COLO829 (cell line): ENCODE measurements at regions not wholly inside any gene's neighbourhood (a gene's known extent, or its start where the extent isn't known, plus 50 kb on each side); places are given as distances from the start of the nearest gene placed in this dataset.

Experiments used
- DNase-seq: peaks from one replicate; pipeline ENCODE4 v3.0.0; 2012; ENCODE audit warnings: low spot score

- DNase-seq, result no peak
Measured at GRCh38 chr1:218582646-218583045, 237.5 kb downstream of the TGFB2 start.

GRCh38 chr1:218584418-218585155, 239.5 kb downstream of the TGFB2 start:
- no peak for DNase-seq

DNA sequence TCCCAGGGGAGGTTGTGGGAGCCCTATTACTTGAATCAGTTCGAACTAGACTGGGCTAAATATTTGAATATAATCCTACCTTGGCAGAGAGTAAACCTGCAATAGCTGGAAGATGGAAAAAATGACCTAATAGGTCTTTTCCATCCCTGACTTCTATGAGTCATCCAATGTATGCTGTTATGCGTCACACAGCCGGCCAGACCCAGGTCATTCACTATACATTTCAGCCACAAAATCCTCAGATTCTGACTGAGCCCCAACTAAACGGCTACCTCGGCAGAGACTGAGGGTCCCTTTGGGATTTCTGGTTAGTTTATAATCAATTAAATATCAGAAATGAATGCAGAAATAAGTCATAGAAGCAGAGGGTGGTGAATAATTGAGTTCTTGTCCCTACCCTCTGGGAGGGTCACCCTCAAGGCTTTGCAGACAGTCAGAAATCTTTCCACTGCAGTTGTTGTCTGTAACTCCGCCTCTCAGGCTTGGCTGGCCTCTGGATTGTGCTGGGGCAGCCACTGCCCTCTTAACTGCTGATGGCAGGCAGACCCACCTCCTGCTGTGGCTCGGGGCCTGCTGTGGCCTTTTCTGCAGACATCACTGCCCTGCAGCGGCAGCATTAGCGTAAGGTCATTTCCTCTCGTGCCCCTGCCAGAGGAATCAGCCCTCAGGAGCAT, 240.5 kb downstream of the TGFB2 start:
- DNase-seq, result peak; percentile 84

GRCh38 chr1:218587900-218588299, 242.8 kb downstream of the TGFB2 start:
- no peak for DNase-seq

DNA sequence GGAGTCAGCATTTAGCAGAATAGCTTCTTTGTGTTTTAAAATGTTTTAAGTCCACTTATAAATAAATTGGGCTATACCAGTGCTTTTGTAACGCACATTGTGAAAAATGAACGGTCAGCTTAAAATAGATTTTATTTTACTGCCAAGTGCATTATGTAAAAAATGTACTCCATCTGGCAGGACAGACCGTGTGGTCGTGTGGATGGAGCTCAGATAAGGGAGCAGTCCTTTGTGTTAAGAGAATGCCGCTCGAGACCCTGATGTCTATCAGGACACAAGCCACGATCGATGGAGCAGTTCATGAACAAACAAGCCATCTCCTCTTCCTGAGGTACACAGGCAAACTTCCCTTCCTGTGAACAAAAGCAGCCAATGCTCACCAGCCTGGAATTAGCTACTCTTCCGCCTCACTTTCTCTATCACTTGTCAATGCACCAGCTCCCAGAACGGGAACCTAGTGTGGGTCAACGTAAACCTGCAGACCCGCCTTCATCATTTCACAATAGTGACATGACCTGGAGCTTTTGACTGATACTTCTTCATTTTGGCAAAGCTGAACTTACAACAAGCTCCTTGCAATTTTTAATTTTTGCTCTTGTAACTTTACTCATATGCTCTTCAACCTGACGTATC, 243.5 kb downstream of the TGFB2 start:
- no peak for DNase-seq

DNA sequence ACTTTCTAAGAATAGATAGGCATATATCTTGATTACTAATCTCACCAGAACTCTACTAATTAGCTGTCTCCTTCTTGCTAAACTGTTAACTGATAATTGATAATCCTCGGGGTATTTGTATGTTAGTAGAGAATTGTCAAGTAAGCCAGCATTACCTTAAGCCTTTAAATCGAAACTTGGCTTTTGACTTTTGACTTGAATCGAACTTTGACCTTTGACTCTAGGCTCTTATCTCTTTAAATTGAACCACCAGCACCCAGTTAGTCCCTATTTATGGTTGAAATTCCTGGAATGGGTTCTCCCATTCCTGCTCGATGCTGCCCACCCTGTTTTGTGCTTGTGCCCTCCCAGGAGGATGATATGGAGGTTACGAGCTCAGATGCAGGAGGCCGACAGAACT, 244.4 kb downstream of the TGFB2 start:
- DNase-seq, result no peak

DNA sequence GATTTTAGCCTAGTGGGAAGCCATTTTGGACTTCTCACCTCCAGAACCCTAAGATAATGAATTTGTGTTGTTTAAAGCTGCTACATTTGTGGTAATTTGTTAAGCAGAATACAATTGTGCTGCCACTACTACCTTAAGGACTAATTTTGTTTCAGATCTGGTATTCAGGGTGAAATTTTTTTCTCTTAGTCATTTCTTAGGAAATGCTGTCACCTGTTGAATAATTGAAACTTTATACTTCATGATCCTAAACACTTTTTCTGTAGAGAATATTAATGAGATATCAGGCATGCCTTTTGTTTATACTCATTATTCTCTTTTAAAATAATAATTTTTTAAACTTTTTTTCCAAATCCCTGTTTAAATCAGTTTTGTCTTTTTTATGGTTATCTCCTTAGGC, 246.8 kb downstream of the TGFB2 start:
- DNase-seq, result no peak

- no peak for DNase-seq
Measured at GRCh38 chr1:218592688-218593087, 247.6 kb downstream of the TGFB2 start.

GRCh38 chr1:218600968-218601367, 255.8 kb downstream of the TGFB2 start:
- no peak for DNase-seq

DNA sequence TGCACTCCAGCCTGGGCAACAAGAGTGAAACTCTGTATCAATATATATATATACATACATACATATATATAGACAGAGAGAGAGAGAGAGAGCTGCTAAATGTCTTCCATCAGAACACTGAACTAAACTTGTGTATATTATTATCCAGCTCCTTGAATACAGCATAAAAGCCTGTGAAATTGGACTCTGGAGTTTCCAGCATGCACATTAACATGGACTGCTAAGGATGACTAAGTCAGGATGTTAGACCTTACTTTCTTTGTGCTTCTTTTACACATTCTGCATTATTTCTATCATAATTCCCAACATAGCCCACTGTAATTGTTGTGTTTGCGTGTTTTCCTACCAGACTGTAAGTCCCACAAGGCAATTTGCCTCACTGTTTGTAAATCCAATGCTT, 259.1 kb downstream of the TGFB2 start:
- DNase-seq, result no peak

DNA sequence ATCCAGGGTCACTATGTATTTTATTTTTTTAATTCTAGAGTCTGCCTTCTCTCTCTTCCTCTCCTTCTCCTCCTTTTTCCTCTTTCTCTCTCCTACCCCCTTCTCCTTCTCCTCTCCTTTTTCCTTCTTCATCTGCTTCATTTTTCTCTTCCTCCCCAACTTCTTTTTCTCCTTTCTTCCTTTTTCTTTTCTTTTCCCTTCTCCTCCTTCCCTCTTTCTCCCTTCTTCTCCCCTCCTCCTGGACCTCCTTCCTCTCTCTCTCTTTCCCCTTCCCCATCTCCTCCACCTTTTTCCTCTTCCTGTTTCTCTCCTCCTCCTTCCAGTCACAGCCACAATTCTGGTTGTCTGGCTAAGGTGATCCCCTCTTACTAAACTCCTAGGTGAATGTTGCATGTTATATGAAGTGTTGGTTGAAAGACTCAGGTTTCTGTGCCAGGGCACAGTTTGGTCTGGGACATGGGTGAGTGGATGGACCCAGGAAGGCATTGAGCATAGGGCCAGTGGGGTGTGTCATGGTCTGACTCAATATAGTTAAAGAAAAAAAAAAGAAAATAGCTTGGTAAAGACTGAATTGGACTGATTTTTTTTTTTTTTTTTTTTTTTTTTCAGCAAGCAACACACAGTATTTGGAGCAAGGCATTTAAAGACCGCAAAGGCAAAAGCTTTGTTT, 266.9 kb downstream of the TGFB2 start:
- no peak for DNase-seq

GRCh38 chr1:218613105-218613504, 268.0 kb downstream of the TGFB2 start:
- DNase-seq, result no peak

DNA sequence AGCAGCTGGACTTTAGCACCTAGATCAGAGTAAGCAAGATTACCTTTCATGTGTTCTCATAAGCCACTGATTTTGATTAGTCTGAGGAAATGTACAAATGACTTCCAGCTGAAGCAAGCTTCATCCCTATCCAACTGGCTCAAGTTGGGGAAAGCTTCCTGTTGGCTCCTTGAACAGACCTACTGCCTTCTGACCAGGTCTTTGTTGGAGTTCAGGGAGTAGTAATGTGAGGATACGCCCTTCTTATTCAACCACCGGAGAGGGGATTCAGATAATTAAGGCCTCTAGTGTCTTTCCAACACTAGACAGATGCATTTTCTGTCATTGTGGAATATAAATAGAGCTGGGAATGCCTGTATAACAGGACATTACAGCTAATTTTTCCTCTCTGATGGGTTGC, 268.9 kb downstream of the TGFB2 start:
- no peak for DNase-seq

GRCh38 chr1:218616681-218617080, 271.5 kb downstream of the TGFB2 start:
- DNase-seq, result no peak

- DNase-seq, result no peak
Measured at GRCh38 chr1:218617986-218618385, 272.9 kb downstream of the TGFB2 start.

DNA sequence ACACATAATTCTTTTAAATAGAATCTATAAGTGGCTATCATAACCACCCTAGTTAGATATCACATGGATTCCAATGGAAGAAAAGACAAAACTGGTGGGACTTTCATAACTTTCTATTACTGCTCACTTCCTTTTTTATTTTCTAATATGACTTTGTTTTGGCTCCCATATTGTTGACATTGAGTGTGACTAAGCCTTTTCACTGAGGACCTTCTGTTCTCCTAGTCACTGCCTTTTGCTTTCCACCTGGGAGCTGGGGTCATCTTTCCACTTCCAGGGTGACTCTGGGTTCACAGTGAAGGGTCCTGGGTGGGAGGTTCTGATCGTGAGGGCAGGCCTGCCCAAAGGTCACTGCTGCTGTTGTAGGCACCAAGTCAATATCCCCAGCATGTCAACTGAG, 275.8 kb downstream of the TGFB2 start:
- DNase-seq, result no peak

GRCh38 chr1:218624052-218624451, 278.9 kb downstream of the TGFB2 start:
- no peak for DNase-seq

- DNase-seq, result no peak
Measured at GRCh38 chr1:218625393-218625792, 280.3 kb downstream of the TGFB2 start.

DNA sequence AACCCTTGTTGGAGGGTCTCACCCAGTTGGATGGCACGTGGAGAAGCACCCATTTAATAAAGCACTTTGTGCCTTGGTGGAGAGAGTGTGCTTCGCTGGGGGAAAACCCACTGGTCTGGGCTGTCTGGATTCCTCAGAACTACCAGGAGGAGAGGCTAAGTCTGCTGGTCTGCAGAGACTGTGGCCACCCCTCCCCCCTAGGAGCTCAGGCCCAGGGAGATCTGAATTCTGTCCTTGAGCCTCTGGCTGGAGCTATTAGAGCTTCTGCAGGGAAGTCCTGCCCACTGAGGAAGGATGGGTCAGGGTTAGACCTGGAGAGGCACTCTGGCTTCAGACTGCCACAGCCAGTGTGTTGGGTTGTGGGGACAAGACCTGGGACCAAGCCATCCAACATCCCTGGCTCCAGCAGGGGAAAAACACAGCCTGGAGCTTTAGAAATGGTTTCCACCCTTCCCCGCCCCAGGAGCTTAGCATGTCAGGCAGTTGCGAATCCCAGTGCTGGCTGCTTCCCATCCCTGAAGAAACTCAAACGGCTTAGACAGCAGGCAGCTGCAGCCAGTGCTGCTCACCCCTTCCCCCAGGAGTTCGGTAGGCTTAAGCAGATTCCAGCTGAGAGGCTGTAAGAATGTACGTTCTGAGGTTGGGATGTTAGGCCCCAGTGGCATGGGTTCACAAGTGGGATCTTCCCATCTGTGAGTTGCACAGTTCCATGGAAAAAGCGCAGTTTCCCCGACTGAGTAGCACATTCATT, 288.3 kb downstream of the TGFB2 start:
- DNase-seq, result no peak

GRCh38 chr1:218634212-218634611, 289.1 kb downstream of the TGFB2 start:
- no peak for DNase-seq

DNA sequence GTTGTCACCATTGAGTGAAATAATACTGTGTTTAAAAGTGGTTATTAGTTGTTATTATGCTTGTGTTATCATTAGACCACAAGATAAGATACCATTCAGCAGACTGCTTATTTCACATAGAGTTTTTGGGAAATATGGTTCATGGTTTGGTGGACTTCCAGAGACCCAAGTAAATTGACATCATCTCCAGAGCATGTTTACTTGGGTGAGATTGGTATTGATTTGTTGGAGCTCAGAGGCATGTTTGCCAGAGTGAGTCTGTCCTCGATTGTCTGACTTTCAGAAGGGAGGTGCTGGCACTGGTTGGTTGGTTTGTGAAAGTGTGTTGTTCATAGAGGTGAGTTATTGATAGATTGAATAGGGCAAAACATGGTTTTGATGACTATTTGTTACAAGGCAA, 291.4 kb downstream of the TGFB2 start:
- no peak for DNase-seq

DNA sequence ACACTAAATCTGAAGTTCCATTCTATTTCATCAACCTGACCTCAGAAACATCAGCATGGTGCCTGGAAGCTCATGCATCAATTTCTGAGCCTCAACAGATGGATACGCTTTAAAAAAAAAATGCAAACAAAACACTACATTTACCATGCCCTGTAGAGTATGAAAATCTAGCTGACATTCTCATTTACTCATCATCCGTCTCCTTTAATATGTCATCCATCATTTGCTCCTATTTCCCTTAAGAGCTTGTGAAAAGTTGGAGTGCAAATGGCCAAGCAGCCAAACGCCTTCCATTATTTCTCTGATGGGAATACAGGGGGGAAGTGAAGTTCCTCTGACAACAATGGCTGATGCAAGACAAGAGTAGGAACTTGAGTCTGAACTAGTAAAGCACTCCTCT, 295.0 kb downstream of the TGFB2 start:
- no peak for DNase-seq
